ENCODE measurements at regions not wholly inside any gene's neighbourhood (a gene's known extent, or its start where the extent isn't known, plus 50 kb on each side); places are given as distances from the start of the nearest gene placed in this dataset.

- TF ChIP-seq FOXO4 (CRISPR knock-in tag; conservative IDR thresholded peaks at IDR 0.05): no peak
- TF ChIP-seq BRD4 (CRISPR knock-in tag; IDR thresholded peaks at IDR 0.05): no peak
- no peak for TF ChIP-seq TBX2 (CRISPR knock-in tag; IDR thresholded peaks at IDR 0.05; ENCODE audit: borderline replicate concordance)
- no peak for TF ChIP-seq KLF9 (CRISPR knock-in tag; IDR thresholded peaks at IDR 0.05; ENCODE audit: low read depth)
- no peak for TF ChIP-seq ZBTB8A (CRISPR knock-in tag; IDR thresholded peaks at IDR 0.05; ENCODE audit: borderline replicate concordance, low read depth)
- no peak for TF ChIP-seq ZBTB10 (CRISPR knock-in tag; IDR thresholded peaks at IDR 0.05; ENCODE audit: borderline replicate concordance)
- TF ChIP-seq ZNF264 (CRISPR knock-in tag; IDR thresholded peaks at IDR 0.05): no peak
Measured at GRCh38 chr18:11437046-11437445, 172.3 kb upstream of the SLC35G4 start (continued).

- BruUV-seq (replicated peaks): no TSS peak
- no peak overlapping the region for H3K4me3 ChIP-seq (replicated peaks in 1 of 3; ENCODE audit: insufficient read depth in 1 of 3, low read depth in 2 of 3, low read length in 3 of 3)
- H3K4me1 ChIP-seq (ENCODE audit: insufficient read depth, low read length): no peaks in the 10 kb centered on the region
- in situ Hi-C loops (cut with HindIII; ENCODE audit: extremely low pct_ligation_motif_present, low pct_unique_long_range_greater_than_20kb): no loop called here
- CTCF ChIA-PET (ENCODE audit: low intra/inter-chr PET ratio, low total read pairs): no interaction called here
- H4K20me1 ChIP-seq (ENCODE audit: insufficient read depth, low read length): no peaks in the 10 kb centered on the region
- H3K9me3 ChIP-seq (ENCODE audit: low read length): no peaks in the 10 kb centered on the region
- WGBS (ENCODE audit: low lambda C conversion rate): 91% methylated on average over 23 of the region's 36 CpGs
- no peak overlapping the region for H3K27ac ChIP-seq (ENCODE audit: extremely low read length, insufficient read depth, low read length)
- FAIRE-seq (no peak), ATAC-seq (no peak), DNase-seq (ENCODE audit: low spot score) (no peak)
- no peaks in the 10 kb centered on the region for H3K79me2 ChIP-seq (ENCODE audit: insufficient read depth, low read length)
- no peak overlapping the region for H3K4me2 ChIP-seq (ENCODE audit: low read depth, low read length)
- intact Hi-C loops (cut with micrococcal nuclease; ENCODE audit: unreplicated experiment): no loop called here
- no peaks in the 10 kb centered on the region for H3K36me3 ChIP-seq (replicated peaks in 1 of 2; ENCODE audit: control insufficient read depth in 1 of 2, insufficient read depth in 2 of 2, low read length in 2 of 2)
- H3K27me3 ChIP-seq (ENCODE audit: control insufficient read depth in 1 of 2, insufficient read depth in 2 of 2, low read length in 2 of 2): no peaks in the 10 kb centered on the region
- no peak overlapping the region for H2AFZ ChIP-seq (ENCODE audit: low read length)
- no peak overlapping the region for H3K9ac ChIP-seq (ENCODE audit: insufficient read depth, low read depth, low read length)
- POLR2A ChIA-PET: no interaction called here
- TF ChIP-seq ZNF629 (CRISPR knock-in tag; conservative IDR thresholded peaks at IDR 0.05): no peak
- TF ChIP-seq ZNF513 (CRISPR knock-in tag; conservative IDR thresholded peaks at IDR 0.05): no peak
- no peak for TF ChIP-seq REXO4 (CRISPR knock-in tag; IDR thresholded peaks at IDR 0.05; ENCODE audit: borderline replicate concordance)
- TF ChIP-seq ZNF574 (CRISPR knock-in tag; IDR thresholded peaks at IDR 0.05): no peak
- no peak for TF ChIP-seq JARID2 (CRISPR knock-in tag; IDR thresholded peaks at IDR 0.05; ENCODE audit: insufficient replicate concordance)
- TF ChIP-seq ZSCAN12 (CRISPR knock-in tag; IDR thresholded peaks at IDR 0.05): no peak
- TF ChIP-seq RCOR2 (CRISPR knock-in tag; IDR thresholded peaks at IDR 0.05): no peak
- TF ChIP-seq SAFB2 (CRISPR knock-in tag; IDR thresholded peaks at IDR 0.05; ENCODE audit: borderline replicate concordance, low read depth): no peak
- TF ChIP-seq ZNF841 (CRISPR knock-in tag; IDR thresholded peaks at IDR 0.05; ENCODE audit: borderline replicate concordance): no peak
Measured at GRCh38 chr18:11432360-11432811, 177.0 kb upstream of the SLC35G4 start.
